ENCODE measurements at regions not wholly inside any gene's neighbourhood (a gene's known extent, or its start where the extent isn't known, plus 50 kb on each side); places are given as distances from the start of the nearest gene placed in this dataset.

GRCh38 chr18:71443706-71444480 is 1100.2 kb downstream of the CBLN2 start:
- no peak for DNase-seq

GRCh38 chr18:71442731-71443141 is 1101.4 kb downstream of the CBLN2 start:
- no peak for DNase-seq

- no peak for DNase-seq
Observed at GRCh38 chr18:71441156-71441555, 1103.0 kb downstream of the CBLN2 start.

- DNase-seq: no peak
Observed at GRCh38 chr18:71437511-71437910, 1106.6 kb downstream of the CBLN2 start.

- no peak for DNase-seq
Observed at GRCh38 chr18:71433373-71433772, 1110.8 kb downstream of the CBLN2 start.

- DNase-seq: no peak
Observed at GRCh38 chr18:71431689-71432088, 1112.5 kb downstream of the CBLN2 start.

GRCh38 chr18:71431171-71431570 is 1113.0 kb downstream of the CBLN2 start:
- no peak for DNase-seq

- DNase-seq: no peak
Observed at GRCh38 chr18:71426441-71426840, 1117.7 kb downstream of the CBLN2 start.

GRCh38 chr18:71405169-71405809 is 1116.4 kb downstream of the SOCS6 start:
- peak; percentile 15 for DNase-seq

- DNase-seq: no peak
Observed at GRCh38 chr18:71403501-71403900, 1114.7 kb downstream of the SOCS6 start.

GRCh38 chr18:71398531-71398930 is 1109.7 kb downstream of the SOCS6 start:
- DNase-seq: peak; percentile 46

- DNase-seq: no peak
Observed at GRCh38 chr18:71388148-71388547, 1099.3 kb downstream of the SOCS6 start.

- DNase-seq: no peak
Observed at GRCh38 chr18:71374294-71375000, 1085.6 kb downstream of the SOCS6 start.

- no peak for DNase-seq
Observed at GRCh38 chr18:71371951-71372605, 1083.2 kb downstream of the SOCS6 start.

- no peak for DNase-seq
Observed at GRCh38 chr18:71370671-71371445, 1082.0 kb downstream of the SOCS6 start.

- no peak for DNase-seq
Observed at GRCh38 chr18:71370095-71370494, 1081.2 kb downstream of the SOCS6 start.

- no peak for DNase-seq
Observed at GRCh38 chr18:71362140-71362539, 1073.3 kb downstream of the SOCS6 start.

- peak; percentile 5 for DNase-seq
Observed at GRCh38 chr18:71355599-71355998, 1066.8 kb downstream of the SOCS6 start.

- no peak for DNase-seq
Observed at GRCh38 chr18:71352618-71353017, 1063.8 kb downstream of the SOCS6 start.

- DNase-seq: no peak
Observed at GRCh38 chr18:71336576-71337210, 1047.8 kb downstream of the SOCS6 start.

GRCh38 chr18:71329563-71329962 is 1040.7 kb downstream of the SOCS6 start:
- DNase-seq: no peak

GRCh38 chr18:71329114-71329513 is 1040.3 kb downstream of the SOCS6 start:
- no peak for DNase-seq

Data from NCI-H2107 (cell line).